Activated T-cell treated with anti-CD3 and anti-CD28 coated beads, Interleukin-2, amount 50 U/mL, for 1 hour (primary cell): ENCODE measurements at regions not wholly inside any gene's neighbourhood (a gene's known extent, or its start where the extent isn't known, plus 50 kb on each side); places are given as distances from the start of the nearest gene placed in this dataset.

Experiments
- DNase-seq: peaks from one replicate; pipeline ENCODE4 v3.0.0-alpha.2; 2020

DNA sequence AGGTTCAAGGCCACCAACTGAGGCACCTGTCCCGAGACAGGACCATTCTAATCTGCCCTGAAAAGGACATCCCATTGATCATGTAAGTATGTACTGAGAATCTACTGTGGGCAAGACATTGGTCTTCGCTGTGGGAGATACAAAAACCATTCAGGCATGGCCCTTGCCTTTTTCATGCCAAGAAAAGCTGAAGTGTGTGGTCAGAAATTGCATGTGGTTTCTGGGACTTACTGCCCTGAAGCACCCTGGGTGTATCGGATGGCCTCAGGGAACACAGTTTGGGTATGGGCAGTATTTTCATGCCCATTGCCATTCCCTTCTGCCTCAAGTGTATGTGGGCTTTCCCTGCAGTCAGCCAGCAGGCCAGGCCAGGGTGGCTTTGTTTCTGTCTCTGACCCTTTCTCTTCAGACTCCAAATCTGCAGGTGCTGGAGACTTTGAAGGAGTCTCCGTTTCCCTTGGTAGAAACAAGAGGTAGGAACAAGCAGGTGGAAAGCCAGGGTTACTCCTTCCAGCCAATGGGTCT, 285.7 kb downstream of the ZEB1 start:
- DNase-seq, result no peak

DNA sequence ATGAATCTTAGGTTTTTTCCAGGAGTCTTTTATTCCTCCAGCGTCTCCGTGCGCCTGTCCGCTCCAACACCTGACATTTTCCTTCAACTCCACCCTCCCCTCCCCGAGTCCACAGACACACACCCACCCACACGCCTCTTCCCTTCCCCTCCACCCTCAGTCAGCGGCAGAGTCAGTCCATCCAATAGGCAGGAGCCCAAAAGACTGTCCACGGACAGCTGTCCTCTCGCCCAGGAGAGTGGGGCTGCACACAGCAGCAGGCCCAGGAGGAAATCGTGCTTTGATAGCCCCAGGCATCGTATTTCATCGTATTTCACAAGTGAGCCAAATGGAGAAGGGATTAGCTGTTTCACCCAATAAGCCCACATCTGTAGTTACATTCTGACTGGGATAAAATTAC, 285.1 kb downstream of the ZEB1 start:
- DNase-seq, result no peak

DNA sequence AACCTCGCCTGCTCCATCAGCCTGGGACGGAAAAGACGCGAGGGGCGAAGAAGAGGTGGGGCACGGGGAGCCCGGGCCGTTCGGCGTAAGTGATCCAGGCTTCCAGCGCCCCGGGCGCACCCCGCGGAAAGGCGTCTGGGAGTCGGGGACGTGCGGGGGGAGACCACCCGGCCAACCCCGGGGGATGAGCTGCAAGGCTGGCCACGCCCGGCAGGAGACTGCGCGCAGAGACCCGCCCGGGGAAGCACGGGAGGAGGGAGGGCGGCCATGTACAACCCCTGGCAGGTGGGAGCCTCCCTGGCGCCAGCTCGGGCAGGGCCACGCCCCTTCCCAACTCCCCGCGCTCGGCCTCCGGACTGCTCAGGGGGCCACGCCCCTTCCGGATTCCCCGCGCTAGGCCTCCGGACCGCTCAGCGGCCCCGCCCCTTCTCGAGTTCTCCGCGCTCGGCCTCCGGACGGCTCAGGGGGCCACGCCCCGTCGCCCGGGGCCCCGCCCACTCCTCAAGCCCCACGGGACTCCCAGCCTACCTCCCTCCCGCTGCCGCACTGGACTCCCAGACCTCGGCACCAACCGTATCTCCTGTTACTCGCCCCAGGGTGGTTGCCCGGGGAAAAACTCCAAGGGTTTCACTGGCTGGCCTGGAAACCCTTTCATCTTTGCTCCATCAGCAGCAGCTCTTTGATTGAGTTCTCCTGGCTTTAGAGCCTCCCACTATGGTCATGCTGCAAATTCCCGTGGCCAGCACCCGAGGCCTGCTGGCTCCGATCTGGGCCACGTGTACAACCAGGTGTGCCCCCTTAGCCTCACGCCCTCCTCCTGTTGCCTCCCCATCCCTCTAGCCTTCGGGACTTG, 284.4 kb downstream of the ZEB1 start:
- DNase-seq, result peak; percentile 70

DNA sequence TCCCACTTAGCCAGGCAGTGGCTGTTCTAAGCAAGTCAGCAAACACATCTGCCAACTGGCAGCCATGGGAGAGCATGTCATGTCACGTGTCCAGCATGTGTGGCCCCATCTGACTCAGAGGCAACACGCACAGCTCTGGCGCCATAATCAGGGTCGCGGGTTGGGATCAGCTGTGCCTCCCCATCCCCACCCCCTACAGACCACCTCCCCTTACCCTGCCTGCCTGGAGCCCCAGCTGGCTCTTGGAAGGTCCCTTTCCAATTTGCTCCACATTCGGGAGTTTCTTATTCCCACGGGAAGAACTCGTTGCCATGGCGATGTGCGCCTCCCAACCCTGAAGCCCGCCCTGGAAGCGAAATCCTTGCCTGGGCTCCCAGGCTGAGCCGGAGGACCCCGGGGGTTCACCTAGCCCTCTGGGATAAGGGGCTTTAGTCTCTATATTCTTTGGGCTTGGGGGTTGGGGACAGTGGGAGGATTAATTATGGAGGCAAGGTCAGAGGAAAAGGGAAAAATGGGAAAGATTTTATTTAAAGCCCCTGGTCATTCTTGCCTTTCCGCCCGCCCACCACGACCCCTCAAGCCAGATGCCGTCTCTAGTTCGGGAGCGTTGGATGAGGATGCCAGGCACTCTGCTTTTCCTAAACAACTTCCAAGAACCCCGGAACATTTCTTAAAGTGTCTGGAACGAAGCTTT, 283.7 kb downstream of the ZEB1 start:
- no peak for DNase-seq

DNA sequence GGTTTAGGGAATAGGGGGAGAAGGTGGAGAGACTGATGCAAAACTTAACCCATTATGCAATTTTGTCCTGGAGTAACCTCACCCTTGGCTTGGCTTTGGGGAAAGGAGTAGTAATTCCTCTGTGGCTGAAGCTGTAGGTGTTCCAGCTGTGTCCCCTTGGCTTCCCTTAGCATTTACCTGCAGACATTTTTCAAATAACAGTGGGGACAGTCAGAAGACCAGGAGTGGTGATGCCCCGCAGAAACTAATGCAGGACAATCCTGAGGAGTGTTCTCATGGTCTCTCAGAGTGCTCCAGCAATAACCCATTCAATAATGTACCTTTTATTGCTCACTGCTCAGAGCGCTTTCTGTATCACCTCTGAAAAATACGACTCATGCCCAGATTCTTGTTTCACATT, 282.1 kb downstream of the ZEB1 start:
- no peak for DNase-seq

DNA sequence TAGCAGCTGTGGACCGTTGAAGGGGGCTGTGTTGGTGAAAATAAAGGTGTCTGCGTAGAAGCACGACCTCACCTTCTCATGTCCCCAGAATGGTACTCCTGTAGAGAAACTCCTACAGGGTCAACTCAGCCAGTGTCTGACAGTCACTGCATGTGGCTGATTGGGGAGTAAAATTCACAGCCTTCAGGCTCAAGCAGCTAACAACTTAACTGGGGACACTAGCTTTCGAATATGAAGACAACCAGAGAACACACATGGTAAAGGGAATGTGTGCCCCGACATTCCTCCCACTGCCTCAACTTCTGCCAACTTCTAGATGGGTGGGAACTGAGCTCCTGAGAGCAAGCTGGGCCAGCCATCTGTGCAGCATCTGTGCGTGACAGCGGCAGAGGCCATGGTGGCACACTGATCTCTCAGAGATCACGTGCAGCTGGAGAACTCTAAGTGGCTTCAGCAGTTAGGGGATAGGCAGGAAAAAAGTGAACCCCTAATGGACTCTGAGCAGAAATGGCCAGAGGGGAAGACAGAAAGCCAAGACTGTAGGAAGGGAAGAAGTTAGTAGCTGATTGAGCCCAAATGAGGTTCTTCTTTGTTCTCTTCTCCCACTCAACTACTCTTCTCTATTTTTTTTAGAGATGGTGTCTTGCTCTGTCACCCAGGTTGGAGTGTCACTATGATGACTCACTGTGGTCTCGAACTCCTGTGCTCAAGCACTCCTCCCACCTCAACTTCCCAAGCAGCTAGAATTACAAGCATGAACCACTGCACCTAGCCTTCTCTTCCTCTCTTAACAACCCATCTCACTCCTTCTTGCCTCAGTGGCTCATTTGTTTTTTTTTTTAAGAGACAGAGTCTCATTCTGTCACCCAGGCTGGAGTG, 280.8 kb downstream of the ZEB1 start:
- DNase-seq, result no peak

DNA sequence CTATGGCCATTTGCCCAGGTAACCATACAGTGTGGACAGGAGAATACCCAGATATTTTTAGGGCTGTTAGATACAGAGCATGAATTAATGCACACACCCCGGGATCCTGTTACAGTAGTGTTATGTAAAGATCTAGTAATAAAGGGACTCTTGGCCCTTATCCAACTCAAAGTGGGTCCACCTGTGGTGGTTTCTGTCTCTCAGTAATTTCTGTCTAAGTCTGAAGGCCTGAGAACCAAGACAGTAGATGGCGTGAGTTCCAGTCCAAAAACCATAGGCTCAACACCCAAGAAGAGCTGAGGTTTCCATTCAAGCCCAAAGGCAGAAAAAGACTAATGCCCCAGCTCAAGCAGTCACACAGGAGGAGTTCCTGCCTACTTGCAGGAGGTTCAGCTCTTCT, 277.7 kb downstream of the ZEB1 start:
- no peak for DNase-seq

DNA sequence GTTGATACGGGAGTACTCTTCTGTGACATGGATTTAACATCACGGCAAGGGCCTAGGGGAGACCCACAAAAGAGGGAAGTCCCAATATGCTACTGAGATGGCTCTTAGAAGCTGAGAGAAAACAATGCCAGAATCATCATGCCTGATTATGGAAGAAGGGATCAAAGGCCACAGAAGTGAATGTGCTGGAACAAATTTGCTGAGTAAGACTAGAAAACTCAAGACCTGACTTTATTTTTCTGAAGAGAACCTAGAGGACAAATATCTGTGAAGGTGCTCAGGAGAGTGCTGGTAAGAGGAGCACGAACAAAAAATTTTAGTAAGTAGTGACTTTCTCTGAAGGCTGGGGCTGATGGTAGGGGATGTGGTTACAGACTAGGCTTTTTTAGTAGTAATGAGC, 277.0 kb downstream of the ZEB1 start:
- DNase-seq, result no peak

DNA sequence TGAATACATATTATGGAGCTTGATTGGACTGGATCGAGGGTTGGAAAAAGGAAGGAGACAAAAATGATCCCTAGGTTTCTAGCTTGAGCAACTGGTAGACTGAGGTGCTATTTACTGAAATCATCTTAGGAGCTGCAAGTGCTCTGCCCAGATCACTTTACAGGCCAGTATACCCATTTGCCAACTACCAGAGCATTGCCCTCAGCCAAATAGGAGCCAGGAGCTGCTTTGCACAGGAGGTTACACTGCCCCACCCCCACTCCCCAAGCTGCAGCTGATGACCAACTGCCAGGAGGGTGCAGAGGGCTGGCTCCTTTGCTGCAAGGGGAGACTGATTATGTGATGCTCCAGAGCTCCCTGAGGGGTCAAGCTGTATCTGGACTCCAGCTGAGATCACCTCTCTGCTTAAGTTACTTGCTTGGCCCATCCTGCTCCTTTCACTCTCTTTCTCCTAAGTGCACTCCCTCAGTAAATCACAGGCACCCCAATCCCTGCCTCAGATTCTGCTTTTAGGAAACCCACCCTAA, 275.4 kb downstream of the ZEB1 start:
- no peak for DNase-seq

DNA sequence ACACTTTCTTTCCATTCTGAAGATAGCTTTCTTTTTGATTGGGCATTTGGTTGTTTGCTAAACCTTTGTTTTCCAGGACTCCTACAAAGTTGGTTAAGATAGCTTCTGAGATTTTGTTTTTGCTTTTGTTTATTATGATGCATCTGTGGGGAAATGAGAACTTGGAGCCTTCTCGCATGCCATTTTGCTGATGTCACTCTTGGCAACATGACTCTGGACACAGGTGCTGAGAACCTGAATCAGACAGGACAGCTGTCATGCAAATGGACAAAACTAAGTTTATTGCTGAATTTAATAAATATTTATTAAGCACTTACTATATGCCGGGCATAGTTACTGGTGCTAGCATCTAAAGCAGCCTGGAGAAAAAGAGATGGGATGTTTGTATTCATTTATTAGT, 274.1 kb downstream of the ZEB1 start:
- DNase-seq, result no peak

DNA sequence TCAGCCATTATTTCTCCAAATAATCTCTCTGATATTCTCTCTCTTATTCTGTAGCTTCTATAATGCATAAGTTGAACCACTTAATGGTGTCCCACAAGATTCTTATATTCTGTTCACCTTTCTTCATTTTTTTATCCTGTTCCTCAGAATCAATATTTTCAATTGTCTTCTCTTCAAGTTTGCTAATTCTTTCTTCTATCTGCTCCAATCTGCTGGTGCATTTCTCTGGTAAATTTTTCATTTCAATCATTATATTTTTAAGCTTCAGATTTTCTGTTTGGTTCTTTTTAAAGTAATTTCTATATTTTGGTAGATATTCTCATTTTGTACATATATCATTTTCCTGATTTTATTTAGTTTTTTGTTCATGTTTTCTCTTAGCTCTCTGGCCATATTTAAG, 272.6 kb downstream of the ZEB1 start:
- no peak for DNase-seq

DNA sequence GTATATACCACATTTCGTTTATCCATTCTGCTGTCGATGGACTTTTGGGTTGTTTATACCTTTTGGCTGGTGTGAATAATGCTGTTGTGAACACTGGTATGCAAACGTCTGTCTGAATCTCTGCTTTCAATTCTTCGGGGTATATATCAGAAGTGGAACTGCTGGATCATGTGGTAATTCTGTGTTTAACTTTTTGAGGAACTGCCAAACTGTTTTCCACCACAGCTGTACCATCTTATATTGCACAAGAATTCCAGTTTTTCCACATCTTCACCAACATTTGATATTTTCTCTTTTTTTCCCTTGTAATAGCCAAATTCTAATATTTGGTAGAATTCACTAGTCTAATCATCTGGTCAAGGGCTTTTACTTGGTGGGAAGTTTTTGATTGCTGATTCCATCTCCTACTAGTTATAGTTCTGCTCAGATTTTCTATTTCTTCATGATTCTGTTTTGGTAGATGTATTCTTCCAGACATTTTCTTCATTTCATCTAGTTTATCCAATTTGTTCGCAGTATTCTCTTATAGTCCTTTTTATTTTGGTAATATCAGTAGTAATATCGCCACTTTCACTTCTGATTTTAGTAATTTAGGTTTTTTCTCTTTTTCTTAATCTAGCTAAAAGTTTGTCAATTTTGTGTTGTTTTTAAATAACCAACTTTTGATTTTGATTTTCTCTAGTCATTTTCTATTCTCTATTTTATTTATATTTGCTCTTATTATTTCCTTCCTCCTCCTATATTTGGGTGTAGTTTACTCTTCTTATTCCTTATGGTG, 271.2 kb downstream of the ZEB1 start:
- no peak for DNase-seq

DNA sequence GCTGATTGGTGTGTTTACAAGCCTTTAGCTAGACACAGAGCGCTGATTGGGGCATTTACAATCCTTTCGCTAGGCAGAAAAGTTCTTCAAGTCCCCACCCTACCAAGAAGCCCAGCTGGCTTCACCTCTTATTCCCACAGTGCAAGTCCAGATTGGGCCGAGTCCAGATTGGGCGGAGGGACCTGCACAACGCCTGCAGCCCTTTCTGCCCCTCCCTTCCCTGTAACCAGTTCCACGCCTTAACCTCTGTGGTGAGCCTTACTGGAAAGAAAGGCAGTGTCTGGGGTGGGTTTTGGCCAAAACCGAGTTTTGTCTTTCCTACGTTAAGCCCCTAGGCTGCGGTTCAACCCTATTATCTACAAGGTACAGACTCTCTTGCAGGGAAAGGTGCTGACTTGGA, 268.7 kb downstream of the ZEB1 start:
- DNase-seq, result no peak

DNA sequence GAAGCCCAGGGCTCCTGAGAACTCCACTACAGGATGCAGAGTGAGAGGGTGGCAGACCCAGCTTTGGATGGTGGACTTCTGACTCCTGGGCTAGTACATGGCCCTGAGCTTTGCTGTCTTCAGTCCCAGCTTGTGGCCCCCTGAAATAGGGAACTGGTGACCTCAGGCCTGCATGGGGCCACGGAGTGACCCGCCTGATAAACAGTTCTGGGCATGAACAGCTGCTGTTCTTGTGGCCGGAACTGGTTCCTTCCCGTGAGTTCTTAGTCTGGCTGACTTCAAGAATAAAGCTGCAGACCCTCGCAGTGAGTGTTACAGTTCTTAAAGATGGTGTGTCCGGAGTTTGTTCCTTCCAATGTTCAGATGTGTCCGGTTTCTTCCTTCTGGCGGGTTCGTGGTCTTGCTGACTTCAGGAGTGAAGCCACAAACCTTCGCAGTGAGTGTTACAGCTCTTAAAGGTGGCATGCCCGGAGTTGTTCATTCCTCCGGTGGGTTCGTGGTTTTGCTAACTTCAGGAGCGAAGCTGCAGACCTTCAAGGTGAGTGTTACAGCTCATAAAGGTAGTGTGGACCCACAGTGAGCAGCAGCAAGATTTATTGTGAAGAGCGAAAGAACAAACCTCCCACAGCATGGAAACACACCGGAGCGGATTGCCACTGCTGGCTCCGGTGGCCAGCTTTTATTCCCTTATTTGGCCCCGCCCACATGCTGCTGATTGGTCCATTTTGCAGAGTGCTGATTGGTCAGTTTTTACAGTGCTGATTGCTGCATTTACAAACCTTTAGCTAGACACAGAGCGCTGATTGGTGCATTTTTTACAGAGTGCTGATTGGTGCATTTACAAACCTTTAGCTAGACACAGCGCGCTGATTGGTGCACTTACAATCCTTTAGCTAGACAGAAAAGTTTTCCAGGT, 268.0 kb downstream of the ZEB1 start:
- no peak for DNase-seq

DNA sequence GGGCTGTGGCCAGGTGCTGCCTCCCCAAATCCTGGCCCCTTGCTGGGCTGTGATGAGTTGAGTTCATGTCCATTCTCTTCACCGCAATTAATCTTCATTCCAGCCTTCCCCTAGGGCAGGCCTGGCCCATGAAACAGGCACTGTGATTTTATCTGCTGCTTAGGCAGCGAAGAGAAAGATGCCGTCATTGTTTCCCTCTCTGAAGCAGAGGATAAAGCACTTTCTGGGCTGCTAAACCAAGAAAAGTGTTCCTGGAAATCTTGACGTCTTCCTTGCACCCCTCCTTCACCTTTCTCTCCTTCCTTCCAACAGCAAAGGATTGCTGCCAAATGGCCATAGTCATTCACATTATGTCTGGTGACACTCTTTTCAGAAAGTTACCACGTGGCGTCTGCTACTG, 265.9 kb downstream of the ZEB1 start:
- DNase-seq, result no peak

DNA sequence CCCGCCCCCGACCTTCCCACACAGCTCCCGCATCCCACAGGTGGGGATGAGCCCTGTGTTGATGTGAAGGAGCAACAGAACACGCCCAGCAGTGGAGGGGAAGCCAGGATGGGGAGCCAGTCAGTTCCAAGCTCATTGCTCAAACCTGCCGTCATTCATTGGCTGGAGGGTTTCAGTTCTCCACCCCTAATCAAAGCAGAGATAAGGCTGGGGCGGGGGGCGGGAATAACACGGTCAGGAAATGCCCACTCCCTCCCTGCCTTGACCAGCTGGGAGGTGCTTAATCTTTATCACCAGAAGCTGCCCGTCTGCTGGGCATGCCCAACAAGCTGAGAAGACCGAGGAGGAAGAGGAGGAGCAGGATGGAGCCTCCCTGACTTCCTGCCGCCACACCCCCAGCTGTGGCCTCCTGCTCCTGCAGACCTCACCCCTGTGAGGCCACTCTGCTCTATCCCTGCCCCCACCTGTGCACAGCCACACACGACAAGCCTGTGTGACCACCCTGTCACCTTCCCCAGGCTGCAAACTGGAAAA, 265.1 kb downstream of the ZEB1 start:
- DNase-seq, result no peak

DNA sequence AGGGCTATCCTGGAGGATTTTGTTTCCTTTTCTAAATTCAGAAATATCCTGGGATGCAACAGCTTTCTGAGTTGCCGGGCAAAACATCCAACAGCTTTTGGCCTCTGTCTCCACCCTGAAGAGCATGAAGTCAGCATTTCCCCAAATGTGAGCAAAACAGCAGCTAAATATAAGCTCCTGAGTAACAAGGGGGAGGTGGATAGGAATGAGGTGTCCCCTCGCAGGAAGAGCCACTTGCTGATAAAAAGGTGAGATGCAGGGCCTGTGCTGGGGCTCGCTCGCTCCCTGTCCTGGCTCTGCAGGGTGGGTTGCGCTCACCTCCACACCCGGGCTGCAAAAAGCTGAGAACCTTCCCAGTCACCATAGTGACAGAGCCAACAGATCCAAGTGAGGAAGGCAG, 264.3 kb downstream of the ZEB1 start:
- DNase-seq, result no peak

DNA sequence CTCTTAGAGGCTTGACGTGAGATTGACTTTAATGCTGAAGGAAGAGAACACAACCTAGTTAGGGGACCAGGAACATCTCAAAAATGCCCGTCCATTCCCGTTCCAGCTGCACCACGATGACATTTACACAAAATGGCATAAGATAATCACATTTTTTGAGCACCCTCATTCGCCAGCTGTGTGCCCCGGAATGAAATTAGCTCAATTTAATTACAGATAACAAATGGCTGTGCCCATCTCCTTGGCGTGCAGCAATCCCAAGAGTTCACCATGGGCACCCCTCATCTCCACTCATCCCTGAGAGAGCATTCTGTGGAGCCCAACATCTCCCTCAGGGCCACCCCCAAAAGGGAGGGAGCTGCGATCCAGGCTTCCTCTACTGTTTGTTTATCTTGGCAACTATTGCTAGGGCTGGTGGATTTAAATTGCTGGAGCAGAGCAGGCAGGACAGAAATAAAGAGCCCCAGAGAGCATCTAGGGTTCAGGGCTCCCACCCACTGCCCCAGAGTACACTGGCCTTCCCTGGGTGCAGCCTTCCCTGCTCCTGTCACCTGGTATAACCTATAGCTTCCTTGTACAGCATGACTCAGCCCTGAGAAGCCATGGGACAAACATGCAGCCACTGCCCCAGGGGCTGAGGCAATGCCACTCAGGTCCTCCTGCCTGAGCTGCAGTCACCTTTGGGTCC, 263.5 kb downstream of the ZEB1 start:
- DNase-seq, result no peak

DNA sequence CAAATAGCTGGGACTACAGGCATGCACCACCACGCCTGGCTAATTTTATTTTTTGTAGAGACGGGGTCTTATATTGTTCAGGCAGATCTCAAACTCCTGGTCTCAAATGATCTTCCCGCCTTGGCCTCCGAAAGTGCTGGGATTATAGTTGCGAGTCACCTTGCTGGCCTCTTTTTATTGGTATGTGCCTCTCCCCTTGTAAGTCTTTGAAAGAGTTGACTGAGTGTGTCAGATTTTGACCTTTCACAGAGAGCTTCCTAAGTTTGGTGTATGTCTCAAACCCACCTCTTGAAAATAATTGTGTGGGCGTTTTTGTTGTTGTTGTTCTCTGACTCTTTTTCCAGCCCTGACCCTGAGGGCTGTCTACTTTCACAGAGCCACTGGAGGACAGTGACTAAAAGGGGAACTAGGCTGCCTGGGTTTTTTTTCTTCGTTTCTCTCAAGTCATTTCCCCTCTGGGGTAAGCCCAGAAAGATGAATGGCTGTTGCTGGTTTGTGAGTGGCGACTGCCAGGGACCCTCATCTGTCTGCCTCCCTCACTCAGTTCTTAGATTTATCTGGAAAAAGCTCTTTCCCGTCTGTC, 262.8 kb downstream of the ZEB1 start:
- DNase-seq, result no peak

DNA sequence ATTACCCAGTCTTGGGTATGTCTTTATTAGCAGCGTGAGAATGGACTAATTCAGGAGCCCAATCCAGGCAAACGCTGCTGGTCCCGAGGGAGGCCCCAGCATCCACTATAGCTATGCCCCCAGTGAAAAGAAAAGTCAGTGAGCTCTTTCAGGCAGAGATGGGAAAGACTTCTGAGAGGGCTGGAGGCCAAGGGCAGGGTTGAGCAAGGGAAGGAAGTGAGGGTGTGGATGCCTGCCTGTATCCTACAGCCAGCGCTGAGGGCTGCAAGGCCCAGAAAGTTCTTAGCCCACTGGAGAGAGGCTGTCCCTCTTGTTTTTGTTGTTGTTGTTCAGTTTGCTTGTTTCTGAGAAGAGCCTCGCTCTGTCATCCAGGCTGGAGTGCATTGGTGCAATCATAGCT, 261.6 kb downstream of the ZEB1 start:
- DNase-seq, result no peak
